Ishikawa (cell line): ENCODE measurements at regions not wholly inside any gene's neighbourhood (a gene's known extent, or its start where the extent isn't known, plus 50 kb on each side); places are given as distances from the start of the nearest gene placed in this dataset.

Source experiments
- CEBPB ChIP-seq: IDR thresholded peaks from 2 replicates; pipeline ENCODE4 v1.6.1; 2012
- CREB1 ChIP-seq: IDR thresholded peaks from 2 replicates; pipeline ENCODE4 v1.6.1; 2012; ENCODE audit warnings: low read depth
- EGR1 ChIP-seq: IDR thresholded peaks from 2 replicates; pipeline ENCODE4 v1.6.1; 2012
- EP300 ChIP-seq: IDR thresholded peaks from 2 replicates; pipeline ENCODE4 v1.6.1; 2012; ENCODE audit warnings: borderline replicate concordance
- FOXM1 ChIP-seq: IDR thresholded peaks from 2 replicates; pipeline ENCODE4 v1.6.1; 2012; ENCODE audit warnings: low read depth, borderline replicate concordance
- MAX ChIP-seq: IDR thresholded peaks from 2 replicates; pipeline ENCODE4 v1.6.1; 2012
- NFIC ChIP-seq: IDR thresholded peaks from 2 replicates; pipeline ENCODE4 v1.6.1; 2012
- RAD21 ChIP-seq: IDR thresholded peaks from 2 replicates; pipeline ENCODE4 v1.6.1; 2012; ENCODE audit warnings: low read depth
- REST ChIP-seq: IDR thresholded peaks from 2 replicates; pipeline ENCODE4 v1.6.1; 2012; ENCODE audit warnings: low read depth, mild to moderate bottlenecking
- TAF1 ChIP-seq: IDR thresholded peaks from 2 replicates; pipeline ENCODE4 v1.6.1; 2012; ENCODE audit warnings: low read depth, mild to moderate bottlenecking
- TCF12 ChIP-seq: IDR thresholded peaks from 2 replicates; pipeline ENCODE4 v1.6.1; 2012; ENCODE audit warnings: low read depth
- TEAD4 ChIP-seq: IDR thresholded peaks from 2 replicates; pipeline ENCODE4 v1.6.1; 2012
- USF1 ChIP-seq: IDR thresholded peaks from 2 replicates; pipeline ENCODE4 v1.6.1; 2012
- YY1 ChIP-seq: IDR thresholded peaks from 2 replicates; pipeline ENCODE4 v1.6.1; 2012; ENCODE audit warnings: low read depth
- ZBTB7A ChIP-seq: IDR thresholded peaks from 2 replicates; pipeline ENCODE4 v1.6.1; 2012; ENCODE audit warnings: low read depth

GRCh38 chr5:39559923-39560322 is 135.1 kb upstream of the DAB2 start:
- no peak for TF ChIP-seq EGR1
- TF ChIP-seq REST: no peak

- no peak for TF ChIP-seq NFIC
- TF ChIP-seq EGR1: no peak
- TF ChIP-seq ZBTB7A: no peak
- TF ChIP-seq TCF12: no peak
- no peak for TF ChIP-seq USF1
Observed at GRCh38 chr5:39558541-39558940, 133.8 kb upstream of the DAB2 start.

- no peak for TF ChIP-seq TCF12
- no peak for TF ChIP-seq RAD21
- TF ChIP-seq YY1: no peak
- TF ChIP-seq EP300: no peak
- TF ChIP-seq CREB1: no peak
- no peak for TF ChIP-seq REST
- no peak for TF ChIP-seq EGR1
- TF ChIP-seq USF1: no peak
- no peak for TF ChIP-seq FOXM1
- TF ChIP-seq ZBTB7A: no peak
- no peak for TF ChIP-seq TEAD4
- no peak for TF ChIP-seq NFIC
- no peak for TF ChIP-seq TAF1
- no peak for TF ChIP-seq CEBPB
- no peak for TF ChIP-seq MAX
Observed at GRCh38 chr5:39555788-39556187, 131.0 kb upstream of the DAB2 start.

GRCh38 chr5:39547553-39548154 is 122.9 kb upstream of the DAB2 start:
- TF ChIP-seq EP300: no peak
- TF ChIP-seq RAD21: peak; percentile 73
- TF ChIP-seq USF1: no peak
- TF ChIP-seq YY1: no peak

GRCh38 chr5:39544941-39545340 is 120.2 kb upstream of the DAB2 start:
- TF ChIP-seq CREB1: no peak
- TF ChIP-seq YY1: no peak
- no peak for TF ChIP-seq FOXM1
- TF ChIP-seq CEBPB: no peak
- TF ChIP-seq TCF12: no peak
- no peak for TF ChIP-seq MAX

GRCh38 chr5:39543335-39543734 is 118.6 kb upstream of the DAB2 start:
- TF ChIP-seq RAD21 (no peak), FOXM1 (no peak), TEAD4 (no peak), TCF12 (no peak), EP300 (no peak), CEBPB (no peak)

GRCh38 chr5:39542511-39543285 is 117.9 kb upstream of the DAB2 start:
- TF ChIP-seq YY1: no peak
- no peak for TF ChIP-seq RAD21
- no peak for TF ChIP-seq EP300
- TF ChIP-seq MAX: no peak
- TF ChIP-seq USF1: no peak
- no peak for TF ChIP-seq REST
- no peak for TF ChIP-seq FOXM1
- no peak for TF ChIP-seq TAF1
- TF ChIP-seq TCF12: no peak
- no peak for TF ChIP-seq NFIC
- TF ChIP-seq TEAD4: no peak
- TF ChIP-seq ZBTB7A: no peak
- TF ChIP-seq EGR1: no peak
- no peak for TF ChIP-seq CREB1
